Endothelial cell of umbilical vein (primary cell): ENCODE measurements at regions not wholly inside any gene's neighbourhood (a gene's known extent, or its start where the extent isn't known, plus 50 kb on each side); places are given as distances from the start of the nearest gene placed in this dataset.

Experiments used
- BruUV-seq: library from RNA; stranded (reverse); fragments of 400-500 nt; replicated peaks from 2 replicates; lab custom pipeline; 2021; lab: Mats Ljungman, UMichigan
- CTCF ChIA-PET: fragments of 300-600, 350-600 bp; sonication (Branson Sonifier 250); formaldehyde crosslinking; loops from one replicate; lab custom pipeline; 2021; ENCODE audit warnings: antibody characterized with exemption, inconsistent platforms; lab: Charles Lee
- POLR2A ChIA-PET: fragments of 300-600, 350-600 bp; sonication (Branson Sonifier 250); formaldehyde crosslinking; loops from one replicate; lab custom pipeline; 2021; ENCODE audit warnings: antibody characterized with exemption, inconsistent platforms; lab: Charles Lee
- DNase-seq: peaks from one replicate; pipeline ENCODE4 v3.0.0-alpha.2; 2011; ENCODE audit warnings: low read depth, low spot score
- FAIRE-seq: peaks from 2 replicates; lab custom pipeline; 2011; peaks lifted over from hg19 to GRCh38; lab: Jason Lieb, UNC
- H2AFZ ChIP-seq: 2 replicates; pipeline ENCODE4 v1.6.0; 2012; ENCODE audit warnings: low read depth, low read length, control low read depth, inconsistent platforms
- H3K27ac ChIP-seq: 2 replicates; pipeline ENCODE4 v1.5.1; 2011; ENCODE audit warnings: low read depth, mild to moderate bottlenecking, control low read depth, low read length, moderate library complexity; ENCODE audit not compliant: insufficient read depth
- H3K27me3 ChIP-seq, 2 experiments: 2 replicates each; pipeline versions ENCODE4 v1.6.0 to v1.6.1; 2011; ENCODE audit warnings: low read length in 2 of 2, mixed read lengths in 1 of 2; ENCODE audit not compliant: control insufficient read depth in 2 of 2, insufficient read depth in 2 of 2
- H3K36me3 ChIP-seq, 2 experiments: 2 replicates in 1 of 2; 3 replicates in 1 of 2; pipeline ENCODE4 v1.5.1; 2011; ENCODE audit warnings: low read length in 2 of 2, mild to moderate bottlenecking in 1 of 2, moderate library complexity in 1 of 2; ENCODE audit not compliant: control insufficient read depth in 2 of 2, insufficient read depth in 2 of 2; ENCODE audit errors: extremely low read depth in 1 of 2
- H3K4me1 ChIP-seq: 3 replicates; pipeline ENCODE4 v1.5.1; 2011; ENCODE audit warnings: mild to moderate bottlenecking, low read length; ENCODE audit not compliant: control insufficient read depth, insufficient read depth; ENCODE audit errors: extremely low read depth
- H3K4me2 ChIP-seq: 2 replicates; pipeline ENCODE4 v1.6.1; 2011; ENCODE audit warnings: low read length, control low read depth, mixed read lengths; ENCODE audit not compliant: insufficient read depth
- H3K4me3 ChIP-seq, 3 experiments: fragments of 200-600 bp in 1 of 3; sonication (generic), shearing (Covaris generic) in 1 of 3; replicated peaks in 1 of 3; 2 replicates each; pipeline ENCODE4 v1.5.1; 2011 to 2016; ENCODE audit warnings: control low read depth in 3 of 3, low read length in 3 of 3, mild to moderate bottlenecking in 2 of 3, inconsistent platforms in 1 of 3, low read depth in 1 of 3, moderate library complexity in 1 of 3; ENCODE audit not compliant: insufficient read depth in 1 of 3
- H3K79me2 ChIP-seq: 2 replicates; pipeline ENCODE4 v1.6.0; 2012; ENCODE audit warnings: low read length, inconsistent platforms; ENCODE audit not compliant: control insufficient read depth, insufficient read depth
- H3K9ac ChIP-seq: replicated peaks from 2 replicates; pipeline ENCODE3; 2011; ENCODE audit warnings: low read length, control low read depth; ENCODE audit not compliant: insufficient read depth; ENCODE audit errors: extremely low read depth
- H3K9me1 ChIP-seq: replicated peaks from 3 replicates; pipeline ENCODE4 v1.6.0; 2011; ENCODE audit warnings: mild to moderate bottlenecking, low read length; ENCODE audit not compliant: control insufficient read depth, insufficient read depth; ENCODE audit errors: extremely low read depth
- H3K9me3 ChIP-seq: replicated peaks from 2 replicates; pipeline ENCODE4 v1.5.1; 2012; ENCODE audit warnings: low read length, inconsistent platforms; ENCODE audit not compliant: control insufficient read depth, insufficient read depth
- H4K20me1 ChIP-seq: replicated peaks from 2 replicates; pipeline ENCODE3; 2011; ENCODE audit warnings: mild to moderate bottlenecking, low read length; ENCODE audit not compliant: control insufficient read depth, insufficient read depth; ENCODE audit errors: extremely low read depth
- CTCF ChIP-seq, 2 donors: IDR thresholded peaks; 1 replicate in 1 of 2; 2 replicates in 1 of 2; pipeline ENCODE4 v1.5.1; 2011; ENCODE audit warnings: low read length in 2 of 2, mild to moderate bottlenecking in 2 of 2, moderate library complexity in 2 of 2, control low read depth in 1 of 2, inconsistent platforms in 1 of 2, low read depth in 1 of 2; ENCODE audit not compliant: insufficient read depth in 1 of 2; ENCODE audit errors: extremely low read depth in 1 of 2
- EZH2 ChIP-seq: IDR thresholded peaks from 2 replicates; pipeline ENCODE4 v1.6.1; 2012; ENCODE audit warnings: borderline replicate concordance, low read depth, mild to moderate bottlenecking, moderate library complexity, low read length, inconsistent platforms; ENCODE audit not compliant: severe bottlenecking
- FOS ChIP-seq: IDR thresholded peaks from 2 replicates; pipeline ENCODE4 v1.6.1; 2011; ENCODE audit warnings: mild to moderate bottlenecking, low read length, moderate library complexity, borderline replicate concordance; ENCODE audit not compliant: insufficient read depth
- GATA2 ChIP-seq: IDR thresholded peaks from 2 replicates; pipeline ENCODE4 v1.7.0; 2011; ENCODE audit warnings: low read depth, mild to moderate bottlenecking, moderate library complexity, mixed read lengths, low read length; ENCODE audit not compliant: insufficient read length, insufficient read depth
- JUN ChIP-seq: IDR thresholded peaks from 2 replicates; pipeline ENCODE4 v1.6.1; 2011; ENCODE audit warnings: borderline replicate concordance, low read depth; ENCODE audit not compliant: insufficient read length, insufficient read depth
- MAX ChIP-seq: IDR thresholded peaks from 2 replicates; pipeline ENCODE4 v1.6.1; 2011; ENCODE audit not compliant: insufficient read depth, insufficient read length
- MYC ChIP-seq: IDR thresholded peaks from one replicate; pipeline ENCODE4 v1.6.1; 2011; ENCODE audit warnings: mild to moderate bottlenecking, low read depth, low read length
- POLR2A ChIP-seq: IDR thresholded peaks from 2 replicates; pipeline ENCODE4 v1.6.1; 2012; ENCODE audit warnings: low read depth, mild to moderate bottlenecking, control low read depth, low read length
- POLR2AphosphoS5 ChIP-seq: IDR thresholded peaks from 2 replicates; pipeline ENCODE4 v1.6.1; 2012; ENCODE audit warnings: low read depth, mild to moderate bottlenecking, control low read depth, low read length, moderate library complexity; ENCODE audit not compliant: insufficient read depth
- dilution Hi-C: fragments of 300-500 bp; cut with MboI; formaldehyde crosslinking; loops from one replicate; pipeline ENCODE4 v1.15.0; 2019; ENCODE audit warnings: low sequenced_read_pairs; ENCODE audit not compliant: extremely low pct_ligation_motif_present
- intact Hi-C: fragments of 100-400 bp; cut with micrococcal nuclease; formaldehyde crosslinking; loops from one replicate; pipeline ENCODE4 v1.10.0; 2022

GRCh38 chr9:86648828-86649170 lies 294.6 kb upstream of the TUT7 start:
- no peaks in the 10 kb centered on the region for H3K9me3 ChIP-seq
- DNase-seq, result no peak
- no peak for FAIRE-seq
- ChIA-PET CTCF (no interaction called here), POLR2A (no interaction called here)
- TF ChIP-seq FOS, result no peak
- TF ChIP-seq GATA2, result no peak
- no peak for TF ChIP-seq JUN
- no peak for TF ChIP-seq POLR2A
- H3K4me1 ChIP-seq, result no peaks in the 10 kb centered on the region
- no peaks in the 10 kb centered on the region for H3K79me2 ChIP-seq
- H3K27me3 ChIP-seq, result no peaks in the 10 kb centered on the region
- dilution Hi-C loops, result no loop called here
- no peak overlapping the region for H3K9ac ChIP-seq
- H4K20me1 ChIP-seq, result no peaks in the 10 kb centered on the region
- no peak overlapping the region for H3K27ac ChIP-seq
- intact Hi-C loops, result no loop called here
- H3K4me3 ChIP-seq, result no peak overlapping the region
- no peak overlapping the region for H2AFZ ChIP-seq
- H3K9me1 ChIP-seq, result no peaks in the 10 kb centered on the region
- no peaks in the 10 kb centered on the region for H3K36me3 ChIP-seq
- no TSS peak for BruUV-seq
- H3K4me2 ChIP-seq, result no peak overlapping the region

GRCh38 chr9:86648156-86648827 lies 294.1 kb upstream of the TUT7 start:
- Histone ChIP-seq H3K9me3 (no peaks in the 10 kb centered on the region), H3K4me3 (no peak overlapping the region), H3K4me1 (no peaks in the 10 kb centered on the region), H3K36me3 (no peaks in the 10 kb centered on the region), H2AFZ (no peak overlapping the region), H3K27ac (no peak overlapping the region), H3K9ac (no peak overlapping the region), H3K4me2 (no peak overlapping the region), H3K27me3 (no peaks in the 10 kb centered on the region), H4K20me1 (no peaks in the 10 kb centered on the region), H3K79me2 (no peaks in the 10 kb centered on the region), H3K9me1 (no peaks in the 10 kb centered on the region)
- FAIRE-seq, result no peak
- intact Hi-C loops (no loop called here), dilution Hi-C loops (no loop called here)
- no TSS peak for BruUV-seq
- ChIA-PET POLR2A (no interaction called here), CTCF (no interaction called here)
- TF ChIP-seq MAX, result no peak
- no peak for TF ChIP-seq CTCF (IDR thresholded peaks at IDR 0.05; ENCODE audit: extremely low read depth in 1 of 2, insufficient read depth in 1 of 2, low read depth in 1 of 2, low read length in 2 of 2)
- TF ChIP-seq GATA2, result no peak
- no peak for TF ChIP-seq EZH2
- TF ChIP-seq MYC, result no peak
- no peak for TF ChIP-seq JUN
- TF ChIP-seq FOS, result no peak
- TF ChIP-seq POLR2AphosphoS5, result no peak
- TF ChIP-seq POLR2A, result no peak
- DNase-seq, result no peak
